A673 (cell line): ENCODE measurements at regions not wholly inside any gene's neighbourhood (a gene's known extent, or its start where the extent isn't known, plus 50 kb on each side); places are given as distances from the start of the nearest gene placed in this dataset.

Experiments
- BruUV-seq: library from RNA; stranded (reverse); fragments of 400-500 nt; replicated peaks from 2 replicates; lab custom pipeline; 2021; lab: Mats Ljungman, UMichigan
- CTCF ChIA-PET: fragments of 300-600 bp; sonication (Branson Sonifier 250); formaldehyde crosslinking; loops from one replicate; lab custom pipeline; 2022; ENCODE audit warnings: antibody characterized with exemption; lab: Charles Lee
- POLR2A ChIA-PET: fragments of 300-600 bp; sonication (Branson Sonifier 250); formaldehyde crosslinking; loops from one replicate; lab custom pipeline; 2022; ENCODE audit warnings: antibody characterized with exemption; ENCODE audit not compliant: low non-redundant PET; lab: Charles Lee
- DNase-seq: peaks from one replicate; pipeline ENCODE4 v3.0.0-alpha.2; 2015; ENCODE audit warnings: low spot score
- H3K27ac ChIP-seq: fragments of 200-600 bp; sonication (generic); 2 replicates; pipeline ENCODE4 v1.5.1; 2016; ENCODE audit warnings: mixed run types, low read depth, mild to moderate bottlenecking, mixed read lengths, antibody characterized with exemption, low read length; ENCODE audit not compliant: poor library complexity, severe bottlenecking
- H3K27me3 ChIP-seq: fragments of 200-600 bp; sonication (generic); replicated peaks from 2 replicates; pipeline ENCODE4 v1.6.1; 2017; ENCODE audit warnings: mixed run types, low read depth, mild to moderate bottlenecking, mixed read lengths, antibody characterized with exemption, low read length; ENCODE audit not compliant: insufficient read depth, poor library complexity
- H3K36me3 ChIP-seq: fragments of 200-600 bp; sonication (generic); 2 replicates; pipeline ENCODE4 v1.6.1; 2016; ENCODE audit warnings: mixed run types, mild to moderate bottlenecking, mixed read lengths, antibody characterized with exemption, low read length; ENCODE audit not compliant: insufficient read depth, poor library complexity, severe bottlenecking
- H3K4me1 ChIP-seq: fragments of 200-600 bp; sonication (generic); 2 replicates; pipeline ENCODE4 v1.6.1; 2017; ENCODE audit warnings: mixed run types, mild to moderate bottlenecking, mixed read lengths, antibody characterized with exemption, low read length; ENCODE audit not compliant: insufficient read depth, poor library complexity, severe bottlenecking
- H3K4me3 ChIP-seq: fragments of 200-600 bp; sonication (generic); 2 replicates; pipeline ENCODE4 v1.5.1; 2016; ENCODE audit warnings: low read depth, mixed run types, mild to moderate bottlenecking, mixed read lengths, low read length; ENCODE audit not compliant: poor library complexity, severe bottlenecking
- H3K9me3 ChIP-seq: fragments of 200-600 bp; sonication (generic); 2 replicates; pipeline ENCODE4 v1.6.1; 2016; ENCODE audit warnings: mixed run types, low read depth, mild to moderate bottlenecking, mixed read lengths, antibody characterized with exemption, low read length; ENCODE audit not compliant: poor library complexity, severe bottlenecking
- EZH2 ChIP-seq: fragments of 200-600 bp; sonication (generic); IDR thresholded peaks from 2 replicates; pipeline ENCODE4 v1.6.1; 2017; ENCODE audit warnings: borderline replicate concordance, low read depth, mild to moderate bottlenecking, mixed read lengths, antibody characterized with exemption, low read length; ENCODE audit not compliant: poor library complexity, severe bottlenecking
- intact Hi-C: fragments of 100-400 bp; cut with micrococcal nuclease; formaldehyde crosslinking; loops from one replicate; pipeline ENCODE4 v1.10.0; 2022; ENCODE audit not compliant: unreplicated experiment
- TF ChIP-seq, protein P1 (sequence below): fragments of 300-800, 200-600 bp; sonication (generic); conservative IDR thresholded peaks from 2 replicates; pipeline ENCODE4 v1.5.1; 2017; ENCODE audit warnings: low read depth, mild to moderate bottlenecking, antibody characterized with exemption, low read length, moderate library complexity, mixed read lengths

- peaks cover 6% of the 10 kb centered on the region for H3K9me3 ChIP-seq
- no peaks in the 10 kb centered on the region for H3K27me3 ChIP-seq
- no peak overlapping the region for H3K27ac ChIP-seq
- no peaks in the 10 kb centered on the region for H3K4me1 ChIP-seq
- TF ChIP-seq EZH2 = no peak
- TF ChIP-seq, protein P1, sequence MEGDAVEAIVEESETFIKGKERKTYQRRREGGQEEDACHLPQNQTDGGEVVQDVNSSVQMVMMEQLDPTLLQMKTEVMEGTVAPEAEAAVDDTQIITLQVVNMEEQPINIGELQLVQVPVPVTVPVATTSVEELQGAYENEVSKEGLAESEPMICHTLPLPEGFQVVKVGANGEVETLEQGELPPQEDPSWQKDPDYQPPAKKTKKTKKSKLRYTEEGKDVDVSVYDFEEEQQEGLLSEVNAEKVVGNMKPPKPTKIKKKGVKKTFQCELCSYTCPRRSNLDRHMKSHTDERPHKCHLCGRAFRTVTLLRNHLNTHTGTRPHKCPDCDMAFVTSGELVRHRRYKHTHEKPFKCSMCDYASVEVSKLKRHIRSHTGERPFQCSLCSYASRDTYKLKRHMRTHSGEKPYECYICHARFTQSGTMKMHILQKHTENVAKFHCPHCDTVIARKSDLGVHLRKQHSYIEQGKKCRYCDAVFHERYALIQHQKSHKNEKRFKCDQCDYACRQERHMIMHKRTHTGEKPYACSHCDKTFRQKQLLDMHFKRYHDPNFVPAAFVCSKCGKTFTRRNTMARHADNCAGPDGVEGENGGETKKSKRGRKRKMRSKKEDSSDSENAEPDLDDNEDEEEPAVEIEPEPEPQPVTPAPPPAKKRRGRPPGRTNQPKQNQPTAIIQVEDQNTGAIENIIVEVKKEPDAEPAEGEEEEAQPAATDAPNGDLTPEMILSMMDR = no peak
- no peak overlapping the region for H3K4me3 ChIP-seq
- H3K36me3 ChIP-seq = no peaks in the 10 kb centered on the region
- CTCF ChIA-PET = no interaction called here
- POLR2A ChIA-PET = interaction anchor here (0.6 kb wide), 1 partner anchor 109 kb away, joined by 3 read pairs; no protein-coding TSS in a partner anchor
- no peak for DNase-seq
- BruUV-seq = no TSS peak
- intact Hi-C loops = no loop called here
Measured at GRCh38 chr2:220531216-220531615, 903.8 kb downstream of the SLC4A3 start.

DNA sequence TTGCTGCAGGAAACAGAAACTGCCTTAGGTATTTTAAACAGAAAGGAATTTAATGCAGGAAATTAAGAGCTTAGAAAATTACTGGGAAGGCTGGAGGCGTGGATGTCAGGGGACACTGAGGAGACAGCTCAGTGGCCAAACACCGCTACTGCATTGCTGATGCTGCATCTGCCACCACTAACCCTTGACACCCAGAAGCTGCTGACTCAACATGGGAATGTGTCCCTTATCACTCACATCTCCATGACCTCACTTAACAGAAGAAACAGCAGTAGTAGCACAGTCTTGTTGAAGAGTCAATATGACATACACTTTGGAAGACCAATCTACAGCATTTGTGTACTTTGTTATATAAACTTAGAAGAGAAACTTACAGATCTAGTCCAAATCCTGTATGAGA lies 906.1 kb downstream of the SLC4A3 start:
- H3K27me3 ChIP-seq = no peaks in the 10 kb centered on the region
- DNase-seq = peak; percentile 69
- no peaks in the 10 kb centered on the region for H3K36me3 ChIP-seq
- H3K9me3 ChIP-seq = peaks cover 6% of the 10 kb centered on the region
- BruUV-seq = no TSS peak
- no peak overlapping the region for H3K27ac ChIP-seq
- ChIA-PET POLR2A (no interaction called here), CTCF (no interaction called here)
- no peak for TF ChIP-seq EZH2
- TF ChIP-seq, protein P1 = peak; percentile 45; the same call in 1 of the 2 replicates
- intact Hi-C loops = no loop called here
- H3K4me1 ChIP-seq = no peaks in the 10 kb centered on the region
- H3K4me3 ChIP-seq = no peak overlapping the region

GRCh38 chr2:220539481-220539880 lies 912.1 kb downstream of the SLC4A3 start:
- Histone ChIP-seq H3K36me3 (no peaks in the 10 kb centered on the region), H3K4me1 (no peaks in the 10 kb centered on the region), H3K9me3 (peaks cover 5% of the 10 kb centered on the region), H3K27ac (no peak overlapping the region), H3K27me3 (no peaks in the 10 kb centered on the region), H3K4me3 (no peak overlapping the region)
- CTCF ChIA-PET = no interaction called here
- DNase-seq = no peak
- no TSS peak for BruUV-seq
- intact Hi-C loops = no loop called here
- no peak for TF ChIP-seq EZH2
- TF ChIP-seq, protein P1 = no peak
- POLR2A ChIA-PET = no interaction called here
